ENCODE measurements at regions not wholly inside any gene's neighbourhood (a gene's known extent, or its start where the extent isn't known, plus 50 kb on each side); places are given as distances from the start of the nearest gene placed in this dataset.

DNA sequence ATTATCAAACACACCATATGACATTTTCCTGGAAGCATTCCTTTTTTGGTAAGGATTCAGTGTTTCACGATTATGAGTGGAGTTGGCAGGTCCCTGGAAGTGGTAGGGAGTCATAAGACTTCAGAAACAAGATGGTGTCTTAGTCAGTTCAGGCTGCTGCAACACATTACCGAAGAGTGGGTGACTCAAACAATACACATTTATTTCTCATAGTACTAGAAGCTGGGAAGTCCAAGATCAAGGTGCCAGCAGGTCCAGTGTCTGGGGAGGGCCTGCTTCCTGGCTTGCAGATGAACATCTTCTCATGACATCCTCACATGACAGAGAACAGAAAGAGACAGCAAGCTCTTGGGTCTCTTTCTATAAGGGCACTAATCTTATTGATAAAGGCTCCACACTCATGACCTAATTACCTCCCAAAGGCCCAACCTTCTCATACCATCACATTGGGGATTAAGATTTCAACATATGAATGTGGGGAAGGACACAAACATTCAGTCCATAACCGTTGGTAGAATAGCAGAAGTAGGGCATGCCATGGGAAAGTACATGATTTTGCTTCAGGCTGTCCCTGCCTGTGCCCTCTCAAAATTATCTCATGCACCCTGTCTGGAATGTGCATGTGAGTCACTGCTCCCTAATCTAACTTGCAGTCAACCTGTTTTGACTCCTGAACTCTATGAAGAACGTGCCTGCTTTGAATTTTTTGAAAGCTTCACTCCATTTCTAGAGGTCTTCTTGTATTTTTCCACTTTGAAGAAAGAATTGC, 72.5 kb downstream of the GTPBP8 start:
- no peaks in the 10 kb centered on the region for H3K36me3 ChIP-seq (ENCODE audit: control insufficient read depth in 1 of 2, insufficient read depth in 2 of 2, low read depth in 1 of 2, low read length in 2 of 2)
- no peak overlapping the region for H2BK5ac ChIP-seq (ENCODE audit: low read depth, low read length, poor library complexity, severe bottlenecking)
- no peak overlapping the region for H4K8ac ChIP-seq (ENCODE audit: low read length)
- no peak overlapping the region for H3K27ac ChIP-seq (ENCODE audit: low read length, poor library complexity, severe bottlenecking)
- no peaks in the 10 kb centered on the region for H3K79me1 ChIP-seq (replicated peaks; ENCODE audit: low read length, poor library complexity, severe bottlenecking)
- peak overlapping the region; percentile 14 for H3K9ac ChIP-seq (ENCODE audit: low read length)
- no peak overlapping the region for H3K4ac ChIP-seq (ENCODE audit: low read depth in 1 of 2, low read length in 2 of 2)
- no peaks in the 10 kb centered on the region for H3K27me3 ChIP-seq (ENCODE audit: control insufficient read depth in 1 of 2, insufficient read depth in 1 of 2, low read length in 2 of 2)
- H2BK120ac ChIP-seq (ENCODE audit: low read depth, low read length): no peak overlapping the region
- H3K4me2 ChIP-seq (ENCODE audit: low read length, poor library complexity, severe bottlenecking): no peak overlapping the region
- H3K4me3 ChIP-seq (ENCODE audit: insufficient read depth in 1 of 2, low read depth in 1 of 2, low read length in 2 of 2): no peak overlapping the region
- no peak overlapping the region for H3K18ac ChIP-seq (ENCODE audit: low read depth in 1 of 2, low read length in 2 of 2)
- H3K9me3 ChIP-seq (ENCODE audit: control insufficient read depth, low read length): peaks cover 11% of the 10 kb centered on the region
- H2BK12ac ChIP-seq (ENCODE audit: low read length in 2 of 2): no peak overlapping the region
- H2AK5ac ChIP-seq (ENCODE audit: low read length, severe bottlenecking): no peak overlapping the region
- H4K91ac ChIP-seq (ENCODE audit: low read length): no peak overlapping the region
- no peak overlapping the region for H2BK15ac ChIP-seq (ENCODE audit: low read depth, poor library complexity, severe bottlenecking)
- no peak overlapping the region for H2AFZ ChIP-seq (ENCODE audit: low read depth, low read length)
- H3K4me1 ChIP-seq (ENCODE audit: control insufficient read depth, insufficient read depth, low read depth, low read length): no peaks in the 10 kb centered on the region
- 78% methylated on average over 3 of the region's 4 CpGs for WGBS
- H3K14ac ChIP-seq (ENCODE audit: low read length in 2 of 2): no peak overlapping the region
- DNase-seq: no peak
- H3K23ac ChIP-seq (ENCODE audit: low read length in 2 of 2): peak overlapping the region in 1 of 2 experiments; percentile 83

DNA sequence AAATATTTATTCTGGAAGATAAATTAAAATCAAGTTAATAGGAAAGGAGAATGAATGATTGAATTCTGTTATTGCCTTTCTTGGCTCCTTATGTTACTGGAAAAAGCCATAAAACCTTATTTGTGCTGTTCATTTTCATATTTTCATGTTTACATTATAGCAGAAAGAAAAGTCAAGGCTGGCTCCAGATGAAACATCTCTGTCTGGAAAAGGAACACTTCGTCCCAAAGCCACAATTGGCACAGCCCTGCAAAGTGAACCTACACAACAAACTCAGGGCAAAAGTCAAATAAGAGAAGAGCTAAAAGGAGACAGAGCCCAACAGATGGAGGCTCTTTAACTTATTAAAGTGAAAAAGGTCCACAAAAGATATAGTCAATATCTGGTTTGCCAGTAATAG, 73.4 kb downstream of the GTPBP8 start:
- no peak overlapping the region for H3K4me2 ChIP-seq (ENCODE audit: low read length, poor library complexity, severe bottlenecking)
- H2BK15ac ChIP-seq (ENCODE audit: low read depth, poor library complexity, severe bottlenecking): no peak overlapping the region
- H2AK5ac ChIP-seq (ENCODE audit: low read length, severe bottlenecking): no peak overlapping the region
- H4K91ac ChIP-seq (ENCODE audit: low read length): no peak overlapping the region
- H3K79me1 ChIP-seq (replicated peaks; ENCODE audit: low read length, poor library complexity, severe bottlenecking): no peaks in the 10 kb centered on the region
- no peak overlapping the region for H4K8ac ChIP-seq (ENCODE audit: low read length)
- H3K9me3 ChIP-seq (ENCODE audit: control insufficient read depth, low read length): peaks cover 11% of the 10 kb centered on the region
- H3K27me3 ChIP-seq (ENCODE audit: control insufficient read depth in 1 of 2, insufficient read depth in 1 of 2, low read length in 2 of 2): no peaks in the 10 kb centered on the region
- no peaks in the 10 kb centered on the region for H3K36me3 ChIP-seq (ENCODE audit: control insufficient read depth in 1 of 2, insufficient read depth in 2 of 2, low read depth in 1 of 2, low read length in 2 of 2)
- no peaks in the 10 kb centered on the region for H3K4me1 ChIP-seq (ENCODE audit: control insufficient read depth, insufficient read depth, low read depth, low read length)
- no peak for DNase-seq
- no peak overlapping the region for H2BK12ac ChIP-seq (ENCODE audit: low read length in 2 of 2)
- H2BK120ac ChIP-seq (ENCODE audit: low read depth, low read length): no peak overlapping the region
- no peak overlapping the region for H3K14ac ChIP-seq (ENCODE audit: low read length in 2 of 2)
- WGBS: 100% methylated on average over 1 of the region's 1 CpG
- H3K23ac ChIP-seq (ENCODE audit: low read length in 2 of 2): no peak overlapping the region
- H3K27ac ChIP-seq (ENCODE audit: low read length, poor library complexity, severe bottlenecking): no peak overlapping the region
- no peak overlapping the region for H2BK5ac ChIP-seq (ENCODE audit: low read depth, low read length, poor library complexity, severe bottlenecking)
- H3K4me3 ChIP-seq (ENCODE audit: insufficient read depth in 1 of 2, low read depth in 1 of 2, low read length in 2 of 2): no peak overlapping the region
- H3K9ac ChIP-seq (ENCODE audit: low read length): no peak overlapping the region
- no peak overlapping the region for H3K18ac ChIP-seq (ENCODE audit: low read depth in 1 of 2, low read length in 2 of 2)
- no peak overlapping the region for H2AFZ ChIP-seq (ENCODE audit: low read depth, low read length)
- H3K4ac ChIP-seq (ENCODE audit: low read depth in 1 of 2, low read length in 2 of 2): no peak overlapping the region

GRCh38 chr3:113065336-113065735, 74.6 kb downstream of the GTPBP8 start:
- Histone ChIP-seq H3K4me1 (ENCODE audit: control insufficient read depth, insufficient read depth, low read depth, low read length) (no peaks in the 10 kb centered on the region), H3K27me3 (ENCODE audit: control insufficient read depth in 1 of 2, insufficient read depth in 1 of 2, low read length in 2 of 2) (no peaks in the 10 kb centered on the region), H3K4me2 (ENCODE audit: low read length, poor library complexity, severe bottlenecking) (no peak overlapping the region), H2AFZ (ENCODE audit: low read depth, low read length) (no peak overlapping the region), H3K23ac (ENCODE audit: low read length in 2 of 2) (no peak overlapping the region), H3K14ac (ENCODE audit: low read length in 2 of 2) (no peak overlapping the region), H4K91ac (ENCODE audit: low read length) (no peak overlapping the region), H2BK5ac (ENCODE audit: low read depth, low read length, poor library complexity, severe bottlenecking) (no peak overlapping the region), H3K27ac (ENCODE audit: low read length, poor library complexity, severe bottlenecking) (no peak overlapping the region), H4K8ac (ENCODE audit: low read length) (no peak overlapping the region), H2BK15ac (ENCODE audit: low read depth, poor library complexity, severe bottlenecking) (no peak overlapping the region), H2AK5ac (ENCODE audit: low read length, severe bottlenecking) (no peak overlapping the region), H3K9me3 (ENCODE audit: control insufficient read depth, low read length) (peaks cover 11% of the 10 kb centered on the region), H2BK12ac (ENCODE audit: low read length in 2 of 2) (no peak overlapping the region), H3K18ac (ENCODE audit: low read depth in 1 of 2, low read length in 2 of 2) (no peak overlapping the region), H3K36me3 (ENCODE audit: control insufficient read depth in 1 of 2, insufficient read depth in 2 of 2, low read depth in 1 of 2, low read length in 2 of 2) (no peaks in the 10 kb centered on the region), H3K79me1 (replicated peaks; ENCODE audit: low read length, poor library complexity, severe bottlenecking) (no peaks in the 10 kb centered on the region), H3K4ac (ENCODE audit: low read depth in 1 of 2, low read length in 2 of 2) (no peak overlapping the region), H3K4me3 (ENCODE audit: insufficient read depth in 1 of 2, low read depth in 1 of 2, low read length in 2 of 2) (no peak overlapping the region), H3K9ac (ENCODE audit: low read length) (no peak overlapping the region), H2BK120ac (ENCODE audit: low read depth, low read length) (no peak overlapping the region)
- WGBS: 91% methylated on average over 3 of the region's 3 CpGs
- no peak for DNase-seq

- H3K4me3 ChIP-seq (ENCODE audit: insufficient read depth in 1 of 2, low read depth in 1 of 2, low read length in 2 of 2): peak overlapping the region in 1 of 2 experiments; percentile 38
- no peak overlapping the region for H3K14ac ChIP-seq (ENCODE audit: low read length in 2 of 2)
- peaks cover 11% of the 10 kb centered on the region for H3K9me3 ChIP-seq (ENCODE audit: control insufficient read depth, low read length)
- no peaks in the 10 kb centered on the region for H3K36me3 ChIP-seq (ENCODE audit: control insufficient read depth in 1 of 2, insufficient read depth in 2 of 2, low read depth in 1 of 2, low read length in 2 of 2)
- WGBS: 80% methylated on average over 1 of the region's 1 CpG
- DNase-seq: peak; percentile 37
- no peak overlapping the region for H2BK15ac ChIP-seq (ENCODE audit: low read depth, poor library complexity, severe bottlenecking)
- no peak overlapping the region for H2AK5ac ChIP-seq (ENCODE audit: low read length, severe bottlenecking)
- peak overlapping the region; percentile 67 for H3K9ac ChIP-seq (ENCODE audit: low read length)
- H3K4me2 ChIP-seq (ENCODE audit: low read length, poor library complexity, severe bottlenecking): peak overlapping the region; percentile 42
- no peak overlapping the region for H3K4ac ChIP-seq (ENCODE audit: low read depth in 1 of 2, low read length in 2 of 2)
- H2BK5ac ChIP-seq (ENCODE audit: low read depth, low read length, poor library complexity, severe bottlenecking): no peak overlapping the region
- no peaks in the 10 kb centered on the region for H3K27me3 ChIP-seq (ENCODE audit: control insufficient read depth in 1 of 2, insufficient read depth in 1 of 2, low read length in 2 of 2)
- no peak overlapping the region for H4K91ac ChIP-seq (ENCODE audit: low read length)
- H3K27ac ChIP-seq (ENCODE audit: low read length, poor library complexity, severe bottlenecking): peak overlapping the region; percentile 80
- no peak overlapping the region for H3K23ac ChIP-seq (ENCODE audit: low read length in 2 of 2)
- H3K79me1 ChIP-seq (replicated peaks; ENCODE audit: low read length, poor library complexity, severe bottlenecking): no peaks in the 10 kb centered on the region
- H2AFZ ChIP-seq (ENCODE audit: low read depth, low read length): no peak overlapping the region
- no peak overlapping the region for H2BK12ac ChIP-seq (ENCODE audit: low read length in 2 of 2)
- H3K4me1 ChIP-seq (ENCODE audit: control insufficient read depth, insufficient read depth, low read depth, low read length): no peaks in the 10 kb centered on the region
- no peak overlapping the region for H4K8ac ChIP-seq (ENCODE audit: low read length)
- H3K18ac ChIP-seq (ENCODE audit: low read depth in 1 of 2, low read length in 2 of 2): no peak overlapping the region
- no peak overlapping the region for H2BK120ac ChIP-seq (ENCODE audit: low read depth, low read length)
These were observed 79.4 kb downstream of the GTPBP8 start for GRCh38 chr3:113070072-113070640.
